HL-60 (cell line): ENCODE measurements at regions not wholly inside any gene's neighbourhood (a gene's known extent, or its start where the extent isn't known, plus 50 kb on each side); places are given as distances from the start of the nearest gene placed in this dataset.
A peak's percentile ranks its signal among the peaks of the same experiment; 100 is the strongest.

ENCODE experiments used
- DNase-seq, 2 experiments: peaks; one replicate each; pipeline ENCODE4 v3.0.0-alpha.2; 2010 to 2020; ENCODE audit warnings: low read depth in 1 of 2, low spot score in 1 of 2
- H3K27ac ChIP-seq: fragments of 250-450 bp; sonication (Bioruptor Pico); replicated peaks from 2 replicates; pipeline ENCODE4 v1.5.1; 2020; ENCODE audit warnings: mild to moderate bottlenecking, moderate library complexity
- H3K27me3 ChIP-seq: fragments of 250-450 bp; sonication (Bioruptor Pico); 2 replicates; pipeline ENCODE4 v1.5.1; 2021; ENCODE audit warnings: mild to moderate bottlenecking, moderate library complexity; ENCODE audit not compliant: insufficient read depth, poor library complexity, severe bottlenecking
- H3K4me3 ChIP-seq: replicated peaks from 2 replicates; pipeline ENCODE4 v1.5.1; 2011; ENCODE audit warnings: mild to moderate bottlenecking, control low read depth, low read length; ENCODE audit not compliant: insufficient read depth
- CTCF ChIP-seq: IDR thresholded peaks from one replicate; pipeline ENCODE4 v1.5.1; 2011; ENCODE audit warnings: low read length, control low read depth, inconsistent platforms; ENCODE audit not compliant: insufficient read depth
- GABPA ChIP-seq: IDR thresholded peaks from 2 replicates; pipeline ENCODE4 v1.6.1; 2012; ENCODE audit warnings: low read depth
- POLR2AphosphoS5 ChIP-seq: IDR thresholded peaks from 2 replicates; pipeline ENCODE4 v1.6.1; 2012; ENCODE audit warnings: low read depth
- REST ChIP-seq: IDR thresholded peaks from 2 replicates; pipeline ENCODE4 v1.6.1; 2012; ENCODE audit warnings: low read depth; ENCODE audit not compliant: insufficient replicate concordance
- SPI1 ChIP-seq: IDR thresholded peaks from 2 replicates; pipeline ENCODE4 v1.6.1; 2012; ENCODE audit warnings: low read depth, mild to moderate bottlenecking, borderline replicate concordance

- Histone ChIP-seq H3K4me3 (no peak overlapping the region), H3K27me3 (no peaks in the 10 kb centered on the region), H3K27ac (no peak overlapping the region)
- no peak for TF ChIP-seq SPI1
- TF ChIP-seq REST: no peak
- no peak for TF ChIP-seq GABPA
- no peak for TF ChIP-seq POLR2AphosphoS5
- TF ChIP-seq CTCF: no peak
- DNase-seq: no peak
Observed at GRCh38 chr10:28871665-28872064, 194.3 kb downstream of the BAMBI start.

- no peak overlapping the region for H3K4me3 ChIP-seq
- DNase-seq: peak in 1 of 2 experiments; percentile 11
- TF ChIP-seq REST (no peak), POLR2AphosphoS5 (no peak), SPI1 (no peak), CTCF (no peak), GABPA (no peak)
- no peaks in the 10 kb centered on the region for H3K27me3 ChIP-seq
- no peak overlapping the region for H3K27ac ChIP-seq
Observed at GRCh38 chr10:28872587-28873165, 195.4 kb downstream of the BAMBI start.

- no peak for TF ChIP-seq POLR2AphosphoS5
- TF ChIP-seq CTCF: no peak
- Histone ChIP-seq H3K4me3 (no peak overlapping the region), H3K27ac (no peak overlapping the region), H3K27me3 (no peaks in the 10 kb centered on the region)
- DNase-seq: no peak
Observed at GRCh38 chr10:28873540-28873939, 196.2 kb downstream of the BAMBI start.

- Histone ChIP-seq H3K27me3 (no peaks in the 10 kb centered on the region), H3K4me3 (no peak overlapping the region), H3K27ac (no peak overlapping the region)
- no peak for DNase-seq
- TF ChIP-seq CTCF (no peak), REST (no peak), GABPA (no peak), SPI1 (no peak), POLR2AphosphoS5 (no peak)
Observed at GRCh38 chr10:28874210-28874609, 196.9 kb downstream of the BAMBI start.
